ENCODE measurements at regions not wholly inside any gene's neighbourhood (a gene's known extent, or its start where the extent isn't known, plus 50 kb on each side); places are given as distances from the start of the nearest gene placed in this dataset.

GRCh38 chr3:178109691-178110090 is 426.5 kb upstream of the KCNMB2 start (continued):
- no peak for TF ChIP-seq CTCF (IDR thresholded peaks at IDR 0.05; ENCODE audit: control extremely low read depth in 1 of 3, insufficient read depth in 1 of 3, low read depth in 1 of 3, low read length in 3 of 3)
- no peak for TF ChIP-seq BCL11A (IDR thresholded peaks at IDR 0.05; ENCODE audit: low read depth in 2 of 2, low read length in 2 of 2)
- TF ChIP-seq TAF7 (optimal IDR thresholded peaks at IDR 0.05; ENCODE audit: borderline replicate concordance, low read depth, low read length), result no peak
- TF ChIP-seq HDAC6 (IDR thresholded peaks at IDR 0.05; ENCODE audit: low read depth, low read length), result no peak
- TF ChIP-seq CTBP2 (IDR thresholded peaks at IDR 0.05; ENCODE audit: borderline replicate concordance, insufficient read depth, insufficient read length, low read length), result no peak
- no peak for TF ChIP-seq TCF12 (IDR thresholded peaks at IDR 0.05; ENCODE audit: low read depth, low read length)
- no peak for TF ChIP-seq ZNF274 (IDR thresholded peaks at IDR 0.05; ENCODE audit: borderline replicate concordance, extremely low read depth, low read length)
- no peak for TF ChIP-seq SIX5 (IDR thresholded peaks at IDR 0.05; ENCODE audit: low read depth, low read length)
- no peak for TF ChIP-seq CHD1 (IDR thresholded peaks at IDR 0.05; ENCODE audit: low read depth, low read length)
- TF ChIP-seq HDAC2 (IDR thresholded peaks at IDR 0.05; ENCODE audit: borderline replicate concordance in 1 of 2, low read depth in 2 of 2, low read length in 2 of 2), result no peak
- no peak for TF ChIP-seq BRCA1 (IDR thresholded peaks at IDR 0.05; ENCODE audit: low read depth, low read length)
- no peak for TF ChIP-seq SUZ12 (IDR thresholded peaks at IDR 0.05; ENCODE audit: low read length)
- TF ChIP-seq BACH1 (IDR thresholded peaks at IDR 0.05; ENCODE audit: low read length), result no peak
